Dermis microvascular lymphatic vessel endothelial cell (primary cell): ENCODE measurements at regions not wholly inside any gene's neighbourhood (a gene's known extent, or its start where the extent isn't known, plus 50 kb on each side); places are given as distances from the start of the nearest gene placed in this dataset.
A peak's percentile ranks its signal among the peaks of the same experiment; 100 is the strongest.

Experiments
- DNase-seq, 2 donors: peaks; one replicate each; pipeline versions ENCODE4 v3.0.0 to v3.0.0-alpha.2; 2010; ENCODE audit warnings: low read depth in 2 of 2

DNA sequence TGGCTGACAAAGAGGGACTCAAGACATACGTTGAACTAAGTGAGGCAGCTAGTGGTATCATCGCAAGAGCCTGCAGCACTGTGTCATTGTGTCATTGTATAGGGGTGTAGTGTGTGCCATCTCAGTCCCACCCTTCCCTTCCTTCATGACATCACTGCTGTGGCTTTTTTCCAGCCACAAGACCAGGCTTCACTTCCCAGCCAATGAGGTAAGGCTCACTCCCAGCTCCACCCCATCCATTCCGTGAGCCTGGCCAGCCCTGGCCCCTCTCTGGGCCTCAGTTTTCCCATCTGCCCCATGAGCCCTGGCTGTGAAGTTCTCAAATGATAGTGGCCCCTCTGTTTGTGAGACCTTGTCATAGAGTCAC is 134.3 kb upstream of the ZMIZ1 start:
- DNase-seq: peak; percentile 13 to 35

DNA sequence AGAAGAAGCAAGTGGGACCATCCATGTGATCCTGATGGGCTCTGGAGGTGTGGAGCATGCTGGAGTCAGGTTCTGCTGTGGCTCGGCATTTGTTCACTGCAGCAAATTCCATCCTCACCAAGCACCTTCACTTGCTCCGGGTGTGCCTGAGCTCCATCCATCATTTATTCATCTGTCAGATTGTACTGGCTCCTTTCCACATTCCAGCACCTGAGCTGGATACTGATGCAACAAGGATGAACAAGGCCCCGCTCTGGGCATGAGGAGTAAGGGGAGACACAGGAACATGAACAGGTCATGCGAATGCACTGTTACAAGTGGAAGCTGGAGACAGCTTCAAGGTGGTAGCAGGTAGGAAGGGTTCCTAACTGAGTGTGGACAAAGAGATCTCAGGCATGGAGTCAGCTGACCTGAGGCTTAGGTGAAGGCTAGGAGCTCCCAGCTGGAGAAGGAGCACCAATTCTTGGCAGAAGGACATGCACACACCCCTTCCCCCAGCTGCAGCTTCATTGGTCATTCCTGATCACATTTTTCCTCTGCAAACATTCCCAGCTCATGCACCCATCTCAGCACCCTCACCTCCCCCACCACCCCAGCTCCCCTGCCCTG is 133.7 kb upstream of the ZMIZ1 start:
- no peak for DNase-seq

DNA sequence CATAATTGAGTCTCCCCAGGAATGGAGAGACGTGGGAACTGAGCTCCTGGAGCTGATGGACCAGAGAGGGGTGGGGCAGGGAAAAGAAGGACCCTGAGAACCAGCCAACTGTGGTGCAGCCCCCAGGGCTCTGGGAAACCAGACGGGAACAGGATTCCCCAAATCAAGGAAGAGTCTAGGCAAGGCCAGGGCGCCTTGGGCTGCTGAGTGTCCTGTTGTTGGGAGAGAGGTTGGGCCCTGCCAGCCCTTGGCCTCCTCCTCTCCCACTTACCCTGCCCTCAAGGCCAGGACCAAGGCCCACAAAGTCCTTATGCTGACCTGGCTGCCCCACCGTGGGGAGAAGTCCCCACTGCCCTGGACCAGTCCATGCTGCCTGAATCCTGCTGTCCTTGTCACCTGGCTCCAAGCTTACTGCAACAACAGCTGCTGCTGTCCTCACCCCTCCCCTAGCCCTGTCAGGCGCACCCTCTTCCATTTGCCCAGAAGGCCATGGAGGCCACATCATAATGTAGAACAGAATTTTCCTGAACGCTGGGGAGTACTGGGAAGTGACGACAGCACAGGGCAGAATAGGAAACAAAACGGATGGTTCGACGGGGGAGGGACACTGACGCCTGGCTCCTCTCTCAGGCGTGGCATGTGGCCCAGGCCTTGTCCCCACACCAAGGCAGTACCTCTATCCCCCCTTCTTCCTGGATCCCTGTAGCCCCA is 132.9 kb upstream of the ZMIZ1 start:
- peak in 1 of 2 donors; percentile 67 for DNase-seq

DNA sequence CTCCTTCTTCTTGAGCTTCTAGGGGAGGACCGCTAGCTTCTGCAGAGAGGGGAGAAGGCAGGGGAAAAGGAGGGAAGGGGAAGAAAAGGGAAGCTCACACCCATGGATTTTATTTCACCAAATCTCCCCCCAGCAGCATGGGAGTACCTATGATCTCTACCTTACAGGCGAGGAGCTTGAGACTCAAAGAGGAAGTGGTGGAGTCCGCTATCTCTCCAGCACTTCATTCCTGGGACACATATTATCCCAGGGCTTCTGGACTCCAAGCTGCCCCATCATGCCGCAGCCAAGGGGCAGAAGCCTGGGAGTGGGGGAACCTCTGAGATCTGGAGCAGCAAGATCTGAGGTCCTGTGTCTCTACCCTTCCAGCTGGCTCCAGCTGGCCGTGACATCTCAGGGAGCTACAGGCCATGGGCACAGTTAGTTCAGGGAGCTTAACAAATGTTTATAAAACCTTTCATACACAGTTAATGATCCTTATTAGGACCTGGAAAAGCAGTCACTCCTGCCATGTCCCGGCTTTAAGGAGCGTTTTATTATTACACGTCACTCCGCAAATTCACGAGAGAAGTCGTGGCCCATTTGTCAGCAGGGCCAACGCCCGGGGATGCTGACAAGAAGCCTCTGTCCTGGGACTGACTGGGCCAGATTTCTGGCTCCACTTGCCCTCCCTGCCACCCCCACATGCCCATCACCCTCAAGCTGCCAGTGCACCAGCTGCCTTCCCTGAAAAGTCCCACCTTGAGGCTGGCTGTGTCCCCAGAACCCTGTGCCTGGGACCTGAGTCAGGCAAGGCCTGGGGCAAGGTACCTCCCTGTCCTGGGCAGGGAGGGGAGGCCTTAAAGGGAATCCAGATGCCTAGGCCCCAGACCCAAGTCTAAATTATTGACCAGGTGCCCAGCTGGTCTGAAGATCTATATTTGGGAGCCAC is 132.1 kb upstream of the ZMIZ1 start:
- no peak for DNase-seq

DNA sequence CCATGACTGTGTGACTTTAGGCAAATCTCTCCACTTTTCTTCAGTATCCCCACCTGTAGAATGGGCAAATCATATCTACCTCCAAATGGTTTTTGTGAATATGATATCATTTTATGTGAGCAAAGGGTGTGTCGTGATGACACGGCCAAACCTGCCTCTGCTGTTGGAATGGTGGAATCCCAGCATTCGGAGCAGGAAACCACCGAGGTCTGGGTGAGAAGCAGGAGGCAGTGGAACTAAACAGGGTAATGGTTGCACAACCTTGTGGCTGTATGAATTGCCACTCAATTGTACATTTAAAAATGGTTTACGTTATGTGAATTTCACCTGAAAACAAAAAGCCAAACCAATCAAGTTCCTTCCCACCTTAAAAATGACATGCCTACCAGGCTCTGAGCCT is 131.4 kb upstream of the ZMIZ1 start:
- peak in 1 of 2 donors; percentile 12 for DNase-seq

DNA sequence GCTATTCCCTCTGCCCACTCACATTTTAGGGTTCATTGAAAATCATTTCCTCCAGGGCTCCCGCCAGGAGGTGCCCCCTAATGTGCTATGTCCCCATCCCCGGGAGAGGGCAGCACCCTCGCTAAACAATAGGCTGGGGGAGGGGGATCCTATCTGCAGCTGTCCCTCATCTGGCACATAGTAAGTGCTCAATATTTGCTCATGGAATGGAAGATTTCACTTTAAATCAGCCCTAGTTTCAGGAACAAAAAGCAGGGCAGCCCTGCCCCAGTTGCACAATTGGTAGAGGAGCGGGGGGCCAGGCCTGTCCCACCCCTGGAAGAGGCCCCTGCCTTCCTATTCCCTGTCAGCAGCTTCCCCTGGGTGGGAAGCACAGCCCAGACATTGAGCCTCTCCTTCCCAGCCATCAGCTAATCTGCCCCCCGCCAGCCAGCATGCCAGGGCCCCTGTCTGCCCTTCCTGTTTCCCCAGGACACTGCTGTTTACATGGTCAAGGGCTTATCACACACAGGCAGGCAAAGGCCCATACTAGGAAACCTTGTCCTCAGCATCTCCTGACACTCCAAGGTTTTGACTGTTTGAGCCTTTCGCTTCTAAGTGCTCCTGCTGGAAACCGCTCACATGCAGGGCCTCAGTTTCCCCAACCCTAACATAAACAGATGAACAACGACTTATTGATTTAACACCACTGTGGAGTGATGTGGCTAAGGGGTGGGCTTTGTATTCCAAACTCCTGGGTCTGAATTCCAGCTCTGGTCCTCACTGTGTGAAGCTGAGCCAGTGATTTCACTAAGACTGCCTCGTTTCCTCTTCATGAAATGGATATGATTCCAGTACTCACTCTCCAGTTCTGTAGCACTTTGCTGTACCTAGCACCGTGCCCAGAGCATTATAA is 130.7 kb upstream of the ZMIZ1 start:
- peak; percentile 31 to 64 for DNase-seq

DNA sequence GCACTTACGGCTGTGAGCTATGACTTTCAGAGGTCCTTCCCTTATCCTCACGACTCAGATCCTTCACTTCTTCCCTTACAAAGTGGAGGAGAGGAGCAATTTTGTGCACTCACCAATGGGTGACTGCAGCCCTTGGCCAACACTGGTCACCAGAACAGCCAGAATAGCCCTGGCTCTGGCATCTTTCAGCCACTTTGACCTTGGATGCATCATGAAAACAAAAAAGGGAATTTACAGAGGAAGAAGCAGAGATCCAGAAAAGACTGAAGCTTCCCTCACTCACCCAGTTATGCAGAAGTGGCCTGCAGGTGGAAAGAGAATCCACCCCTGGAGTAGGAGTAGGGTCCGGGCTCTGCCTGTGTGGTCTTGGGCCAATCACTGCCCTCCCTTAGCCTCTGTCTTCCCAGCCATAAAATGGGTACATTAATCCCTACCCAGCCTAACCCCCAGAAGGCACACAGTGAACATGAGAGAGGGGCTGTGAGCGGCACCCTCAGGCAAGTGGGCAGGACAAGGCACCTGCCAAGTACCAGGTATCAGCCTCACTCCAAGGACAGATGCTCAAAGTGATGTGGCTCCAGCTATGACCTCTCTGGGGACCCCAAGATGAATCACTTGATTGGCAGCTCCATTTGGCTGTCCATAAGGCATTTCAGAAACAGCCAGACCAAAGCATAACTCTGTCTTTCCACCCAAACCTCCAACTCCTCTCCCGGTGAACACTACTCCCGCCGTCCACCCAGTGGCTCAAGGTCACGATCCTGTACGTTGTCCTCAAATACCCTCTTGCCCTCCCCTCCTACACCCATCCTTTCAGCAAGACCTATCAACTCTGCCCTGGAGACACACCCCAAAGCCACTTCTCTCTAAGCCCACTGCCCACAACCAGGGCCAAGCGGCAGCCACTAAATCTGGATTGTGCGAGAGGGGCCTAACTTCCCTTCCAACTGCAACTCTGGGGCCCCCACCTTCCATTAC is 129.8 kb upstream of the ZMIZ1 start:
- DNase-seq: no peak

DNA sequence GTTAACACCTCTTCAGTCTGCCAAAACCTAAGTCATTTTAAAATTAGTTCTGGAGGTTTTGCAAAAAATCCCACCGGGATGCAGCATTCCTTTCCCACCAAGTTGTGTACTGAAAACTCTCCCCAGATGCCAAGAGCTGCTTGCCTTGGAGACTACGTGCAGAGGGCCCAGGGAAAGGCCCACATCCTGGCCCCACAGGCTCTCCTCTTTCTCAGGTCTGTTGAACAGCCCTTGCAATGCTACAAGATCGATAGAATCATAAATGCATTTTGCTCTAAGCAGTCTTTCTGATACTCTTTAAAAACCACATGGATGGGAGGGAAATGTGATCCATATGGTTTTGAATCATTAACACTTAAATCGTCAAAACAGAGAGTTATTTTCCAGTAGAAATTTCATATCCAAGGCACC is 126.7 kb upstream of the ZMIZ1 start:
- no peak for DNase-seq

DNA sequence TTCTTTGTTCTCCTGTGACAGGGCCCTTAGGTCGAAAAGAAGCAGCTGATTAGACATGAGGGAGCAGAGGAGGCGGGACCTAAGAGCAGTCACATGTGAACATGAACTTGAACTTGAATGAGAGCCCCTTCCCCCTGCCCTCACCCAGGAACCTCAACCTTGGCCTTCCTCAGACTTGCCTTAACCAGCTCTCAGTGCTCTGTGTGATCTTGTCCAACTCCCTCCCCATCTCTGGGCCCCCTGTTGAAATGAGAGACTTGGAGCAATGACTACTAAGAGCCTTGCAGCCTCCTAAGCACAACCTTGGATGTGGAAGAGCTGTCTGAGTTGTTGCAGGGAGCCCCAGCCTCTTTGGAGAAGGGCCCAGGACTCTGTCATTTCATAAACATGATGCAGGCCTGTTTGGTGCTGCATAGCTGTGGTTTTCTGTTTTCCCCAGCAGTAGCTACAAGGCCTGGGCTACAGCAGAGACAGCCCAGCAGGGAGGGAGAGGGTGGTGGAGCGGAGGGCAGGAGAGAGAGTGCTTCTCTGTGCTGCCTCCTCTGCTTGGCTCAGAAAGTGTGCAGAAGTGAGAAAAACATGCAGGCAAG is 123.9 kb upstream of the ZMIZ1 start:
- no peak for DNase-seq

DNA sequence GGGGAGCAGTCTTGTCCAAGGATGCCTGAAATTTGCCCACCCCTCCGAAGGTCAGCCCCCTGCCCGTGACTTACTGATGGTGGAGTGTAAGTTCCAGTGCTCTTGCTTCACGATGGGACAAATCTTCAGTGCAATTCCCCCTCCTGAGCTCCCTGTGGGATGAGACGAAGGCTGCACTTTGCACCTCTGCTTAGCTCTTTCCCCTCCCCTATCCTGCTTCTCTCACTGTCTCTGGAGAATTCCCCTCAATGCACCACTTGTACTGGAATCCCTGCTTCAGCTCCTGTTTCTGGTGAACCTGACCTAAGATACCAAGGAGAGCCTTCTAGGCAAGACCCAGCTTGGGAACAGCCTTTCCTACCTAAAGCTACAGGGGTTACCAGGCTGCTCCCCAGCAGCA is 122.9 kb upstream of the ZMIZ1 start:
- no peak for DNase-seq

DNA sequence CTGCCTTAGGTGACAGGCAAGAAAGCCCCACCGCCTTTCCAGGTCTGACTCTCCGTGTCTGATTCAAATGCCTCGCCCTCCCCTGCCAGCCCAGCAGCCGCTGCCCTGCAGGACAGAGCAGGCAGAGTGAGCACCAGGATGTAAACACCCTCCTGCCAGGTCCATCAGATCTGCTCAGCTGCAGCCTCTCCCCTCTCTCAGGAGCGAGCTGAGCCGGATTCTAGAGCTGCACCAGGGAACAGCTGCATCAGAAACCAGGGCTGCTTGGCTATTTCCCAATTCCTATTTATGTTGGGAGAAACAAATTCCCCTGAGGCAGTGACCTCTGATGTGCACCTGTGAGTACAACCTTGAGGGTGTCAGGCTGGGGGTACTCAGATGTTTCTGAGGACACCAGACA is 121.5 kb upstream of the ZMIZ1 start:
- no peak for DNase-seq

DNA sequence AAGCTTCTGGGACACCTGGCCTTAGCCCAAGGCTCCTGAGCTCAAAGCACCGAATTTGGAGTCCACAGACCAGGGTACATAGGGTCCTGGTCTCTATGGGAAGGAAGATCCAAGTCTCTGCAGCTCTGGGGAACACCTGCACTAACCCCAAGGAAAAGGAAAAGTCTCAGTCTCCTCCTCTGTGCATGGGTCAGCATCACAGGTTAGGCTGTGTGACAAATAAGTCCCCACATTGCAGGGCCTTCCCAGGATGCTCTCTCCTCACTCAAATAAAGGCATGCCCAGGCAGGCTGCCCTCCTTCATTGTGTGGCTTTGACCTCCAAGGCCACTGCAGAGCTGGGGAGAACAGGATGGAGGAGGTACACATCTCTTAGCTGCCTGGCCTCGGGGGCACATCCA is 121.0 kb upstream of the ZMIZ1 start:
- no peak for DNase-seq

DNA sequence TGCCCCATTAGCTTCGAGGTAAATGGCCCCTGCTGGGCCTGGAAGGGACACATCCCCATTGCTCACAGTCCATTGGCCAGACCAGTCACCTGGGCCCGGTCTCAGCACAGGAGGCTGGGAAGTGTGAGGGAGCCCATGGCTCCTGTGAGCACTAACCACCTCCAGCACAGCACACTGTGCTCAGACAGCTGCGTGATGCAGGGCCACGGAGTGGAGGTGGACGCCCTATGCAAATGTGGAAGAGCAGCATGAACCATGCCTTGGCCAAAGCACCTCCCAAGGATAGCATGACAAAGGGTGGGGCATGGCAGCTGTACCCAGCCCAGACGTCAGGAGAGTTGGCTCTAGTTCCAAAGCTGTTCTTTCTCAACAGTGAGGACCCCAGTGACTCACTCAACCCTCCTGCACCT is 120.1 kb upstream of the ZMIZ1 start:
- no peak for DNase-seq

DNA sequence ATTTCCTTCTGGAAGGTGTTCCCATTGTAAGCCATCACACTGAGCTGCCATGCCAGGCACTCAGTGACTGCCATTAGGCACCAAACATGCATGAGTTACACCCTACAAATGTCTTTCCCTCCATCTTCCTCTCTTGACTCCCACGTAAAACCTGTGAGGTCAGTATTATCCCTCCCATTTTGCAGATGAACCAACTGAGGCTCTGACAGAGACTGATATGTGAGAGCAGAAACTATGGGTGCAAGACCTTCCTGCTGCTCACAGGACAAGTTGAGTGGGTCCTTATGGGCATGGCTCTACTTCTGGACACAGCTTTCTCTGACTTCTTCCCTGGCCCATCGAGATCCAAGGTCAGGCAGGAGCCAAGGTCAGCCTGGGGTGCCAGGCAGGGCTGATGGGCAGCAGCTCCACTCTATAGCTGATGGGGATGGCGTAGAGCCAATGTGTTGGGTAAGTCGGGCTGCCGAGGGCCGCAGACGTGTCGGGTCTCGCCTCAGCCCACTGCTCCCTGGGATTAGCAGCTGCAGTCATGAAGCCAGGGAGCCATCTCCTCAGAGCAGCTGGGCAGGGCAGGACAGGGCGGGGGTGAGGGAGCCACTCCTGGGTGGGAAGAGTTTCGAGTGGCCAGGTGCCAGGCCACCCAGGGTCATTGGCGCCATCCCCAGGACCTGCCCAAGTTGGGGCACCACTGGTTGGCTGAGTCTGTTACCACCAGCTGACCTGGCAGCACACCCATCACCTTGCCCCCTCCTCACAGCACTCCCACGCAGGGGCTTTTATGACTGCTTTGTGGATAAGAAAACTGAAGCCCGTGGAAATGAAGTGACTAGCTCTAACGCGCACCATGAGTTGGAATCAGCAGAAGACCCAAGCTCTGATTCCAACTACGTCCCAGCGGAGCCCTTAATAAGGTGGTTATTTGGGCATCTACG is 117.8 kb upstream of the ZMIZ1 start:
- no peak for DNase-seq

DNA sequence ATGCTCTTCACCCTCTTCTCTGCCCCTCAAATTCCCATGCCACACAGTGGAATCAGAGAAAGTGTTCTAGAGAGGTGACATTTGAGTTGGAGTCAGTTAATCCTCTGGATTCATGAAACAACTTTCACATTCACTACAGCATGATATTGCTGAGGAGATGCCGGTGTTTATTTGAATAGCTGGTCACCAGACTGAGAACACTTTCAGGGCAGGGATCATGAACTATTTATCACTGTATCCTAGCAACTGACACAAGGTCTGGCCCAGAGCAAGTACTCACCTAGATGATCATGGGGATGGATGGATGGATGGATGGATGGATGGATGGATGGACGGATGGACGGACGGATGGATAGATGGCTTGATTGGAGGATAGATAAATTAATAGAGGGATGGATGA is 116.7 kb upstream of the ZMIZ1 start:
- DNase-seq: no peak

DNA sequence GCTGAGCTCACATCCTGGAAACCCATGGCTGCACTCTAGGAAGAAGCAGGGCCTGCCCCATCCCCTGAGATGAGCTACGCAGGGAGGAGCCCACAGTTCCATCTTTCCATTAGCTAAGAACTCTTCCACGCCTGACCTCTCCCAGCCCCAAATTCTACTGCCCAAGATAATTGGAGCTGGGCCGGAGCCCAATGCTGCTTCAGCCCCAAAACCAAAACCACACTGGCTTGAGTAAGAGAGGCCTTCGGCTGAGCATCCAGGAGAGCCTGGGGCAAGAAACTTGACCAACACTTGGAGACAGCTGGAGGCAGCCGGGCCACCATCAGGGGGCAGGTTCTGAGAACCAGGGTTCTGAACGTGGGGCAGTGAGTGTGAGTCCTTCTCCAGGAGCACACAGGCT is 116.1 kb upstream of the ZMIZ1 start:
- no peak for DNase-seq

DNA sequence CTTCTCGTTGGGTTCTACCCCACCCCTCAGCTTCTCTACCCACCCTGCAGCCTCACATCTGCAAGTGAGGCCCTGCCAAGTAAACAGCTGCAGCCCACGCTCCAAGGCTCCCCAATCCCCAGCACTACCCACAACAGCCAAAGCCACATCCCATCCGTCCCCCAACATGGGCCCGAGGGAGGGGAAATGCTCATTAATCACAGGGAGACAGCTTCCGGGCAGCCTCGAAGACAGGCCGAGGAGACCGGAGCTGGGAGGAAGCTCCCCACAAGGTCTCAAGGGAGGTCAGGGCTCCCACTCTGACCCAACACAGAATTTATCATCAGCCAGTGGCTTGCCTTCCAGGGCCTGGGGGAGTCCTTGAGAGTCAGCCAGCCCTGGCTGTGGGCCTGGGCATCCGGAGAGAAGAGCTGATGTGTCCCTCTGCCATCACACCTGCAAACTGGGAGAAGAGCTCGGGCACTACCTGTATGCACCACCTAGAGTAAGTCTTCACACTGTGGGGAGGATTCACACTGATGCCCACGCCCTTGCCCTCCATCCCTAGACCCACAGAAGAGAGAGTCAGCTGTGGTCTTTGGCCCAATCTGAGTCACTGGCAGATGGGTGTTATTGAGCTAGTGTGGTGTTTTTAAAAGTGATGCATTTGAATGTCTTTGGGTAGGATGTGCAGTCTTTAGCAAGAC is 115.5 kb upstream of the ZMIZ1 start:
- no peak for DNase-seq

DNA sequence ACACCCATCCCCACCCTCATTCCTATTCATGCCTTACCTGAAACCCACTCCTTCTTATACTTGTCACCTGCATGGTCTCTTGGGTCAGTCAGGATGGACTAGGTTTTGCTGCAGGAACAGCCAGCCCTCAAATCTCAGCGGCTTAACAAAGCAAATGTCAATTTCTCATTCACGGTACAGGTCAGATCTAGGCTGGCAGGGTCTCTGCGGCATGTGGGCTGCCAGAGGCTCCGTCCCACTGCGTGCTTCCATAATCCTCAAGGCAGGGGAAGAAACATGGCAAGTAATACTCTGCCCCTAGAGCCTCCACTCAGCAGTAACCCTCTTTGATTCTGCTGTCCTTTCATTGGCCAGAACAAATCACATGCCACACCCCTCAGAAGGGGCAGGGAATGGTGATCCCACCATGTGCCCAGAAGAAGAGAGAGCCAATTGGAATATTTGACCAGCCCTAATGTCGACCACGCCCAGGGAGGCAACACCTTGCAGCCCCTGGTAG is 114.9 kb upstream of the ZMIZ1 start:
- no peak for DNase-seq
